Ramos (cell line): ENCODE measurements at regions not wholly inside any gene's neighbourhood (a gene's known extent, or its start where the extent isn't known, plus 50 kb on each side); places are given as distances from the start of the nearest gene placed in this dataset.
"Not testable (repeated sequence)": the region's sequence is repeated elsewhere in the genome, so short reads cannot be mapped to it uniquely, and the experiment has no call there.

ENCODE experiments used
- in situ Hi-C: fragments of 300-500 bp; cut with MboI; formaldehyde crosslinking; loops from one replicate; pipeline ENCODE4 v1.14.3; 2022; ENCODE audit warnings: low sequenced_read_pairs; ENCODE audit not compliant: unreplicated experiment

DNA sequence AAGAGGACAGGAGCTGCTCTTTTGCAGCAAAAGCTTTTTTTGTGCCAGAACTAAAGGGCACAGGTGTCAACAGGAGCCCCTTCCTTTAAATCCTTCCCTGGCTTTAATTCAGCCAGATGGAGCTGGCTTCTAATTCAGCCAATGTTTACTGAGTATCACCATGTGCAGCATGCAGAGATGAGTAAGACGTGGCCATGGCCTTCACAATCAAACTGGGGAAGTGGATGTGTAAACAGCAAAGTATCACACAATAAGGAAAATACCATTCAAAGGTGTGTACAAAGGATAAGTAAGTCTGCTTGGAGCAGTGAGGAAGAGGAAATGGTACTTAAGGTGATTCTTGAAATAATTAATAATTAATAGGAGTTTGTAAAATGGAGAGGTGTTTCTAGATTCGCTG is 243.4 kb downstream of the NXPE2 start:
- in situ Hi-C loops, result no loop called here

GRCh38 chr11:114924042-114924441 is 245.7 kb downstream of the NXPE2 start:
- in situ Hi-C loops, result no loop called here

DNA sequence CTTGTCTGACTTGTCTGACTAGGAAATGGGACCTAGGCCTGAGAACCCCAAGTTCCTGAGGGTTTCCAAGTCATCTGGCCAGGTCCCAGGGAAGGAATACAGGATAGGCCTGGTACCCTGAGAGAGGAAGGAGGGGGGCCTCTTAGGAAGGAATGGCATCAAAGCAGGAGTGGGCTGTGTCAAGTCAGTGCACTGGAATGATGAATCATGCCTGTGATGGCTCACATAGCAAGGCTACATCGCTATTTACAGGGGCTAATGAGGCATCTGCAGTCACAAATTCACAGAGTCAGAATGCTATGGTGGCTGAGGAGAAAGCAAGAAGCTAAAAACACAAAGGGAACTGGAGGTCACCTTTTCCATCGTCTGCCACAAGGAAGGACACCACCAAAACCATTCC is 247.3 kb downstream of the NXPE2 start:
- in situ Hi-C loops, result no loop called here

GRCh38 chr11:114928260-114928870 is 250.0 kb downstream of the NXPE2 start:
- in situ Hi-C loops, result no loop called here

- in situ Hi-C loops, result no loop called here
Measured at GRCh38 chr11:114929351-114930000, 251.1 kb downstream of the NXPE2 start.

- in situ Hi-C loops, result no loop called here
Measured at GRCh38 chr11:114938799-114939198, 260.5 kb downstream of the NXPE2 start.

DNA sequence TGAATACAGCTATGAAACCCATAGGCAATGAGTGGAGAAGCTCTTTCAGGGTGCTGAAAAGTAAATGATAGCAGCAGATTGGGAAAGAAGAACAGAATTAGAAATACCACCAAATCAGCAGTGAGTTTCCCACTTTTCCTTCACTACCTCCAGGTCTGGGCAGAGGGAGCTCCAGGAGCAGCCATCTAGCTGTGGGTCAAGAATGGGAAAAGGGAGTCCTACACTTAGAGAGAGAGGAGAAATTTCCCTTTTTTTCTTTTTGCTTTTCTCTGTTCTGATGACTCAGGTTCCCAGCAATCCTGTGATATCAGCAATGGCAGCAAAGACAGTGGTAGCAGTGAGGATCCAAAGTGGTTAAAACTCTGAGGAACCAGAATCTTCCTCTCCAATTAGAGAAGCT is 263.9 kb downstream of the NXPE2 start:
- in situ Hi-C loops, result no loop called here

DNA sequence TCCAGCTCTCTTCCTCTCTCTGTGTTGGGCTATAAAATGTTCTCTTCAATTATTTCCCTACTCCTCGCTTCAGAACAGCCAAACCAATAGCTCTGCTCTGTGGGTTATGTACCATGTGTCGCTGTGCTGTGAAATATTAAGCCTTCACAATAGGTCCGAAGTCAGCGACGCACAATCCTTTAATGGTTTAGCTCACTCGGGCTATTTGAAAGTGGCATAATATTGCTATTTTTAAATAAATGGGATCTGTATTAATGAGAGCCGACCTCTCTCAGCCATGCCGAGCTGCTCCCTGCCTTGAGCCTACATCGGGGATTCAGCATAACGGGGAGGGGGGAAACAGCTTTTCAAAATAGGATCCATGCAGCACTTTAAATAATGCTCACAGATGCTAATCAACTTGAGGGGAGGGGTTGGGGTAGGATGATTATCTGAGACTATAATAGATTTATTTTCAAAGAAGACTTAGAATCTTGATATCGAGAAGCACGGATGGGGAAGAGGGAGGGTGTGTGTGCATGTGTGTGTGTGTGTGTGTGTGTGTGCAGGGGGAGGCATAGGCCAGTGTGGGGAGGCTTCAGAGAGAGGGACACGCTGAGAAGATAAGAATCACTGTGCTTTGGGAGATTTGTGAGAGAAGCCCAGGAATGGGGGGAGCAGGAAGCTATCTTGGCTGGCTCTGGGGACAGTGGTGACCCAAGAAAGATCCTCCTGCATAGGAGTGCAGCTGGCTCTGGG is 271.5 kb downstream of the NXPE2 start:
- in situ Hi-C loops, result no loop called here

- in situ Hi-C loops, result no loop called here
Measured at GRCh38 chr11:114953039-114953438, 274.7 kb downstream of the NXPE2 start.

DNA sequence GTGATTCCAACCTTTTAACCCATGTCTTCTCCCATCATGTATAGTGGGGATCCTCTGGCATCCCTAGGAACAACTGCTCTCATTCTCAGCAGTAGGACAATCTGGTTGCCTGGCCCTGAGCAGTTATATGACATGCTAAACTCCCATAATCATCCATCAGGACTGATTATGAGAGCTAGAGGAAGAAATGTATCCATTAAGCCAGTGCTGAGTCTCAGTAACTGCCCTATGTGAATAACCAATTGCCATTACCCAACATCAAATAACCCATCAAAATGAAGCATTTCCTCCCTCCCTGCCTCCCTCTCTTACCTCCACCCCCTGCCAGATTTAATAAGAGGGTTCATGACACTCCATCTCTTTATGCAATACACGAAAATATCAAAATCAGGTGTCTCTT is 277.6 kb downstream of the NXPE2 start:
- in situ Hi-C loops, result no loop called here

DNA sequence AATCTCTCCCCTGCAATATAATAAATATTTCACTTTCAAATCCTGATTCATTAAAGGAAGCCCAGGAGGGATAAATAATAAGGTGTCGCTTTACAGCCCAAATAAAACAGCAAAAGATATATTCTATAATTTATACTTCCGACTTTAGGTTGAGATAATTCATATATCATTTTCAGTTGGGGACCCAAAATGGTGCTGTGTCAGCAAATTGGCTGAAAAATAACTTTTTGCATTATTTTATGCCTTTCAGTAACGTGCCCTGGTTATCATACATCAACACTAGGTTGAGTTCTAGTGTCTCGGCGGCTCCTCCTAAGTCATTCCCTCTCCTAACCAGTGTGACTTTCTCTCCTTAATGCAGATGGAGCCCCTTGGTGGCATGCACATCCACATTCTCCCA is 278.2 kb downstream of the NXPE2 start:
- in situ Hi-C loops, result no loop called here

- in situ Hi-C loops, result no loop called here
Measured at GRCh38 chr11:114959953-114960505, 281.7 kb downstream of the NXPE2 start.

DNA sequence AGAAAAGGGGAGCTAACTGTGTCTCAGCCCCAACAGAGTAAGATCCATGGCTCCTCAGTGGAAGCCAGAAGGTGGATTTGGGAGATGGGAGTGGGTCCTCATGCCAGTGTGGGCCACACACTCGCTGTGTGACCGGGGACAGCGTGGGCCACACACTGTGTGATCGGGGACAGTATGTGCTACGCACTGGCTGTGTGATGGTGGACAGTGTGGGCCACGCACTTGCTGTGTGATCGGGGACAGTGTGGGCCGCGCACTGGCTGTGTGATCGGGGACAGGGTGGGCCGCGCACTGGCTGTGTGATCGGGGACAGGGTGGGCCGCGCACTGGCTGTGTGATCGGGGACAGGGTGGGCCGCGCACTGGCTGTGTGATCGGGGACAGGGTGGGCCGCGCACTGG is 282.5 kb downstream of the NXPE2 start:
- in situ Hi-C loops, result not testable (repeated sequence)

- in situ Hi-C loops, result no loop called here
Measured at GRCh38 chr11:114964676-114965214, 286.4 kb downstream of the NXPE2 start.

GRCh38 chr11:114970927-114971645 is 292.8 kb downstream of the NXPE2 start:
- in situ Hi-C loops, result no loop called here

- in situ Hi-C loops, result no loop called here
Measured at GRCh38 chr11:114972105-114972504, 293.8 kb downstream of the NXPE2 start.

- in situ Hi-C loops, result no loop called here
Measured at GRCh38 chr11:114977651-114978050, 299.3 kb downstream of the NXPE2 start.

DNA sequence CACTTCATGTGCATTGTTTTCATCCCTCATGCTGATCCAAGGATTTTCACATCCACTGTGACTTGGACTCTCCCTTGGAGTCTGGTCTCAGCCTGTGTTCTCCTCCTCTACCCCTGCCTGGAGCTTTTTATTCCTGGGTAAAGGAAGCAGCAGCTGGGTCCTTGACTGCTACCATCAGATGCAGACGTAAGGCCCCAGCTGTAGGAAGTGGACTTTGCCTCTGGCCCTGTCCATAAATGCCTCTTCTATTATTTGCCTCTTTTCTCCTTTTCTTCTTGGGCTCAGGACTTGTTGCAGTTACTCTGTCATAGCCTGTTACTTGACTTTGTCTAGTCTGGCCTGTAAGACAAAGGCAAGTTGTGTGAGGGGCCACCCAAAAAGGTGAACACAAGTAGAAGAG is 303.8 kb downstream of the NXPE2 start:
- in situ Hi-C loops, result no loop called here

- in situ Hi-C loops, result no loop called here
Measured at GRCh38 chr11:114984611-114985163, 306.4 kb downstream of the NXPE2 start.

DNA sequence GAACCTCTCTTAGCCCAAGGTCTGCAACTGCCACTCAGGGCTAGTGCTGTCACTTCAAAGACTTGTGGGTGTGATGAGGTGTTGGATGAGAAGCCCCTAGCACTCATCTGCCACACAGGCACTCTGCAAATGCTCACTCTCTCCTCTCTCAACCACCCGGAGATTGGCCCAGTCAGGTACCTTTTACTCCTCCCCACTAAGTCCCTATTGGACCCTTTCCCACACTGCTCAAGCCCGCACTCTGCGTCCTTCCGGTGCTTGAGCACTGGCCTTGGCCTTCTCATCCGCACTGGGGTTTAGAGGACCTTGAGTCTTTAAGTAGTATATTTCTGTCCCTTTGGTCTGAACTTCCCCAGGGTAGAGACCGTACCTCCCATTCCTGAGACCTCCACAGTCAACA is 308.0 kb downstream of the NXPE2 start:
- in situ Hi-C loops, result no loop called here
